ENCODE measurements at regions not wholly inside any gene's neighbourhood (a gene's known extent, or its start where the extent isn't known, plus 50 kb on each side); places are given as distances from the start of the nearest gene placed in this dataset.

- H3K4me3 ChIP-seq (ENCODE audit: low read depth, low read length) = no peak overlapping the region
- no peak for TF ChIP-seq CTCF (IDR thresholded peaks at IDR 0.05; ENCODE audit: control insufficient read depth, extremely low read depth, insufficient read depth)
- DNase-seq (ENCODE audit: low read depth) = no peak
Observed at GRCh38 chr14:94880106-94880505, 110.2 kb upstream of the GSC start.

GRCh38 chr14:94879537-94879936 lies 109.6 kb upstream of the GSC start:
- no peak overlapping the region for H3K4me3 ChIP-seq (ENCODE audit: low read depth, low read length)
- TF ChIP-seq CTCF (IDR thresholded peaks at IDR 0.05; ENCODE audit: control insufficient read depth, extremely low read depth, insufficient read depth) = no peak
- no peak for DNase-seq (ENCODE audit: low read depth)

GRCh38 chr14:94876306-94876705 lies 106.4 kb upstream of the GSC start:
- H3K4me3 ChIP-seq (ENCODE audit: low read depth, low read length) = no peak overlapping the region
- DNase-seq (ENCODE audit: low read depth) = no peak
- no peak for TF ChIP-seq CTCF (IDR thresholded peaks at IDR 0.05; ENCODE audit: control insufficient read depth, extremely low read depth, insufficient read depth)

GRCh38 chr14:94875256-94875655 lies 105.3 kb upstream of the GSC start:
- TF ChIP-seq CTCF (IDR thresholded peaks at IDR 0.05; ENCODE audit: control insufficient read depth, extremely low read depth, insufficient read depth) = no peak
- no peak for DNase-seq (ENCODE audit: low read depth)
- no peak overlapping the region for H3K4me3 ChIP-seq (ENCODE audit: low read depth, low read length)

- H3K4me3 ChIP-seq (ENCODE audit: low read depth, low read length) = no peak overlapping the region
- TF ChIP-seq CTCF (IDR thresholded peaks at IDR 0.05; ENCODE audit: control insufficient read depth, extremely low read depth, insufficient read depth) = no peak
- DNase-seq (ENCODE audit: low read depth) = no peak
Observed at GRCh38 chr14:94868772-94869072, 98.8 kb upstream of the GSC start.

- TF ChIP-seq CTCF (IDR thresholded peaks at IDR 0.05; ENCODE audit: control insufficient read depth, extremely low read depth, insufficient read depth) = no peak
- no peak overlapping the region for H3K4me3 ChIP-seq (ENCODE audit: low read depth, low read length)
- peak; percentile 37 for DNase-seq (ENCODE audit: low read depth)
Observed at GRCh38 chr14:94867946-94868771, 98.2 kb upstream of the GSC start.

GRCh38 chr14:94867209-94867608 lies 97.3 kb upstream of the GSC start:
- DNase-seq (ENCODE audit: low read depth) = no peak
- no peak overlapping the region for H3K4me3 ChIP-seq (ENCODE audit: low read depth, low read length)
- no peak for TF ChIP-seq CTCF (IDR thresholded peaks at IDR 0.05; ENCODE audit: control insufficient read depth, extremely low read depth, insufficient read depth)

All from LNCaP clone FGC (cell line).